HCT116 (cell line): ENCODE measurements at regions not wholly inside any gene's neighbourhood (a gene's known extent, or its start where the extent isn't known, plus 50 kb on each side); places are given as distances from the start of the nearest gene placed in this dataset.

ENCODE experiments used
- ATAC-seq: fragments of 200-7000 bp; cut with Tn5 transposase; 2 replicates; pipeline ENCODE4 v1.9.1; 2020; ENCODE audit warnings: mild to moderate bottlenecking, moderate library complexity
- BruUV-seq: library from RNA; stranded (reverse); fragments of 400-500 nt; replicated peaks from 2 replicates; lab custom pipeline; 2021; lab: Mats Ljungman, UMichigan
- CTCF ChIA-PET: fragments of 300-600 bp; sonication (Branson Sonifier 250); formaldehyde crosslinking; loops from one replicate; lab custom pipeline; 2021; ENCODE audit warnings: antibody characterized with exemption; lab: Charles Lee
- POLR2A ChIA-PET: fragments of 300-600, 350-600 bp; sonication (Branson Sonifier 250); formaldehyde crosslinking; loops from one replicate; lab custom pipeline; 2021; ENCODE audit warnings: antibody characterized with exemption; lab: Charles Lee
- RAD21 ChIA-PET, 2 experiments: fragments of 300-600 bp; sonication (Branson Sonifier 250); formaldehyde crosslinking; loops; one replicate each; lab custom pipeline; 2023; ENCODE audit warnings: low total read pairs in 2 of 2; ENCODE audit not compliant: uncharacterized antibody in 2 of 2, unreplicated experiment in 2 of 2, low non-redundant PET in 1 of 2; lab: Charles Lee
- DNase-seq: peaks from one replicate; pipeline ENCODE4 v3.0.0-alpha.2; 2010; ENCODE audit warnings: low read depth, low spot score
- H2AFZ ChIP-seq: fragments of 200-600 bp; shearing (Covaris generic), sonication (generic); 2 replicates; pipeline ENCODE4 v1.6.1; 2017; ENCODE audit warnings: low read depth, mixed run types, mixed read lengths, antibody characterized with exemption, low read length; ENCODE audit not compliant: poor library complexity, severe bottlenecking
- H3K27ac ChIP-seq: 2 replicates; pipeline ENCODE4 v1.5.1; 2012; ENCODE audit warnings: low read depth, low read length
- H3K27me3 ChIP-seq: fragments of 200-600 bp; sonication (generic); 2 replicates; pipeline ENCODE4 v1.6.1; 2016; ENCODE audit warnings: mixed run types, low read length, mixed read lengths; ENCODE audit not compliant: insufficient read depth
- H3K36me3 ChIP-seq, 2 experiments: fragments of 200-500 bp in 1 of 2; fragments of 200-600 bp in 1 of 2; sonication (Bioruptor generic) in 1 of 2; sonication (generic) in 1 of 2; 2 replicates each; pipeline versions ENCODE4 v1.5.1 to v1.6.1; 2014 to 2016; ENCODE audit warnings: low read length in 2 of 2, inconsistent platforms in 1 of 2, mixed read lengths in 1 of 2, mixed run types in 1 of 2; ENCODE audit not compliant: insufficient read depth in 2 of 2, control insufficient read depth in 1 of 2
- H3K4me1 ChIP-seq, 2 experiments: fragments of 200-600 bp in 1 of 2; sonication (generic) in 1 of 2; 2 replicates each; pipeline versions ENCODE4 v1.5.1 to v1.6.1; 2012 to 2017; ENCODE audit warnings: low read length in 2 of 2, inconsistent platforms in 1 of 2, mild to moderate bottlenecking in 1 of 2, mixed read lengths in 1 of 2, mixed run types in 1 of 2, moderate library complexity in 1 of 2; ENCODE audit not compliant: insufficient read depth in 2 of 2, control insufficient read depth in 1 of 2
- H3K4me2 ChIP-seq: fragments of 200-600 bp; sonication (generic); 2 replicates; pipeline ENCODE4 v1.6.1; 2017; ENCODE audit warnings: mixed run types, low read length, mixed read lengths
- H3K4me3 ChIP-seq, 2 experiments: fragments of 200-600 bp in 1 of 2; sonication (generic) in 1 of 2; replicated peaks in 1 of 2; 2 replicates each; pipeline ENCODE4 v1.5.1; 2011 to 2016; ENCODE audit warnings: low read length in 2 of 2, control low read depth in 1 of 2, low read depth in 1 of 2, mild to moderate bottlenecking in 1 of 2, mixed read lengths in 1 of 2, mixed run types in 1 of 2
- H3K79me2 ChIP-seq: fragments of 200-600 bp; sonication (generic); 2 replicates; pipeline ENCODE4 v1.6.1; 2017; ENCODE audit warnings: mild to moderate bottlenecking, mixed run types, low read length, moderate library complexity, mixed read lengths; ENCODE audit not compliant: insufficient read depth
- H3K9ac ChIP-seq: fragments of 200-600 bp; sonication (generic); 2 replicates; pipeline ENCODE4 v1.6.1; 2016; ENCODE audit warnings: low read length, mixed read lengths
- H3K9me2 ChIP-seq: fragments of 200-600 bp; sonication (generic), shearing (Covaris generic); 2 replicates; pipeline ENCODE4 v1.6.1; 2017; ENCODE audit warnings: mixed run types, mild to moderate bottlenecking, moderate library complexity; ENCODE audit not compliant: insufficient read depth
- H3K9me3 ChIP-seq, 2 experiments: fragments of 200-500 bp in 1 of 2; fragments of 200-600 bp in 1 of 2; sonication (Bioruptor generic) in 1 of 2; sonication (generic) in 1 of 2; 2 replicates each; pipeline ENCODE4 v1.6.1; 2014 to 2017; ENCODE audit warnings: low read length in 2 of 2, mixed read lengths in 2 of 2, inconsistent platforms in 1 of 2, low read depth in 1 of 2, mild to moderate bottlenecking in 1 of 2, mixed run types in 1 of 2, moderate library complexity in 1 of 2; ENCODE audit not compliant: control insufficient read depth in 1 of 2, insufficient read depth in 1 of 2
- H4K20me1 ChIP-seq: fragments of 200-600 bp; sonication (generic), shearing (Covaris generic); 2 replicates; pipeline ENCODE4 v1.6.1; 2017; ENCODE audit warnings: mixed run types, mild to moderate bottlenecking, moderate library complexity; ENCODE audit not compliant: insufficient read depth
- CBX3 ChIP-seq: IDR thresholded peaks from 2 replicates; pipeline ENCODE4 v1.6.1; 2012; ENCODE audit warnings: low read depth
- CEBPB ChIP-seq: IDR thresholded peaks from 2 replicates; pipeline ENCODE4 v1.6.1; 2012; ENCODE audit warnings: low read depth
- EZH2 ChIP-seq: fragments of 200-600 bp; sonication (generic); IDR thresholded peaks from 2 replicates; pipeline ENCODE4 v1.6.1; 2017; ENCODE audit warnings: antibody characterized with exemption, mixed run types
- FOSL1 ChIP-seq: IDR thresholded peaks from 2 replicates; pipeline ENCODE4 v1.6.1; 2012; ENCODE audit warnings: low read depth
- JUND ChIP-seq: IDR thresholded peaks from 2 replicates; pipeline ENCODE4 v1.6.1; 2012
- POLR2A ChIP-seq: IDR thresholded peaks from 2 replicates; pipeline ENCODE4 v1.7.0; 2011; ENCODE audit warnings: borderline replicate concordance; ENCODE audit not compliant: insufficient read depth, insufficient read length; ENCODE audit errors: extremely low read depth
- TCF7L2 ChIP-seq: IDR thresholded peaks from 2 replicates; pipeline ENCODE4 v1.7.0; 2011; ENCODE audit warnings: borderline replicate concordance, inconsistent platforms; ENCODE audit not compliant: insufficient read depth, insufficient read length; ENCODE audit errors: extremely low read depth
- YY1 ChIP-seq: IDR thresholded peaks from 2 replicates; pipeline ENCODE4 v1.6.1; 2011; ENCODE audit warnings: low read length, low read depth, moderate library complexity, mild to moderate bottlenecking; ENCODE audit not compliant: insufficient replicate concordance; ENCODE audit errors: extremely low read depth
- intact Hi-C: fragments of 100-400 bp; cut with micrococcal nuclease; formaldehyde crosslinking; loops from 2 replicates; pipeline ENCODE4 v1.10.0; 2022

GRCh38 chr13:59568306-59568705, 595.4 kb downstream of the DIAPH3 start:
- H2AFZ ChIP-seq: no peak overlapping the region
- CTCF ChIA-PET: no interaction called here

GRCh38 chr13:59570204-59570603, 593.5 kb downstream of the DIAPH3 start:
- no TSS peak for BruUV-seq
- no peaks in the 10 kb centered on the region for H3K9me2 ChIP-seq
- CTCF ChIA-PET: no interaction called here

More at GRCh38 chr13:59568306-59568705, 595.4 kb downstream of the DIAPH3 start:
- Histone ChIP-seq H3K27ac (no peak overlapping the region), H3K27me3 (peaks cover 11% of the 10 kb centered on the region), H3K9me3 (no peaks in the 10 kb centered on the region), H3K9ac (no peak overlapping the region), H3K4me2 (no peak overlapping the region), H3K4me3 (no peak overlapping the region), H3K79me2 (no peaks in the 10 kb centered on the region), H3K36me3 (no peaks in the 10 kb centered on the region), H3K9me2 (no peaks in the 10 kb centered on the region), H3K4me1 (no peaks in the 10 kb centered on the region), H4K20me1 (no peaks in the 10 kb centered on the region)
- ChIA-PET RAD21 (no interaction called here), POLR2A (no interaction called here)
- no TSS peak for BruUV-seq
- DNase-seq: no peak
- intact Hi-C loops: no loop called here
- no peak for TF ChIP-seq FOSL1
- no peak for TF ChIP-seq EZH2
- TF ChIP-seq YY1: no peak
- no peak for TF ChIP-seq JUND
- no peak for TF ChIP-seq CEBPB
- no peak for ATAC-seq

More at GRCh38 chr13:59570204-59570603, 593.5 kb downstream of the DIAPH3 start:
- H3K79me2 ChIP-seq: no peaks in the 10 kb centered on the region
- H3K4me1 ChIP-seq: no peaks in the 10 kb centered on the region
- POLR2A ChIA-PET: no interaction called here
- H3K4me2 ChIP-seq: no peak overlapping the region
- RAD21 ChIA-PET: no interaction called here
- peaks cover 15% of the 10 kb centered on the region for H3K27me3 ChIP-seq
- TF ChIP-seq POLR2A (no peak), TCF7L2 (no peak), JUND (no peak), CBX3 (no peak)
- no peak overlapping the region for H3K27ac ChIP-seq
- no peaks in the 10 kb centered on the region for H3K36me3 ChIP-seq
- no peak overlapping the region for H3K4me3 ChIP-seq
- H4K20me1 ChIP-seq: no peaks in the 10 kb centered on the region
- H3K9me3 ChIP-seq: no peaks in the 10 kb centered on the region
- no peak overlapping the region for H3K9ac ChIP-seq
- DNase-seq (no peak), ATAC-seq (no peak)
- intact Hi-C loops: no loop called here
- H2AFZ ChIP-seq: no peak overlapping the region
